NCI-H2107 (cell line): ENCODE measurements at regions not wholly inside any gene's neighbourhood (a gene's known extent, or its start where the extent isn't known, plus 50 kb on each side); places are given as distances from the start of the nearest gene placed in this dataset.
"Not testable (repeated sequence)": the region's sequence is repeated elsewhere in the genome, so short reads cannot be mapped to it uniquely, and the experiment has no call there.

Experiments
- DNase-seq: peaks from one replicate; lab custom pipeline; 2025; lab: John Stamatoyannopoulos, UW

DNA sequence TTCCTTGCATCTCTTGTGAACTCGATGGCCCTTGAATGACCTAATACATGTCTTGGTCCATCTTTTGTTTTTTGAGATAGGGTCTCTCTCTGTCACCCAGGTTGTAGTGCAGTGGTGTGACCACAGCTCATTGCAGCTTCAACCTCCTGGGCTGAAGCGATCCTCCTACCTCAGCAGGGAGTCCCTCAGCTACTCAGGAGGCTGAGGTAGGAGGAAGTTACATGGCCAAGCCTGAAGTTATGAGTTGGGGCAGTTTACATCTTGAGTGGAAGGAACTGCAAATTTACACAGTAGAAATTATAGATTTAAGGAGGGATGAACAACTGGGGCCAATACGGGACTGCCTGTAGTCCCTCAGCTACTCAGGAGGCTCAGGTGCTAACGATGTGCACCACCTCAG lies 97.2 kb upstream of the METTL14 start:
- DNase-seq: no peak

DNA sequence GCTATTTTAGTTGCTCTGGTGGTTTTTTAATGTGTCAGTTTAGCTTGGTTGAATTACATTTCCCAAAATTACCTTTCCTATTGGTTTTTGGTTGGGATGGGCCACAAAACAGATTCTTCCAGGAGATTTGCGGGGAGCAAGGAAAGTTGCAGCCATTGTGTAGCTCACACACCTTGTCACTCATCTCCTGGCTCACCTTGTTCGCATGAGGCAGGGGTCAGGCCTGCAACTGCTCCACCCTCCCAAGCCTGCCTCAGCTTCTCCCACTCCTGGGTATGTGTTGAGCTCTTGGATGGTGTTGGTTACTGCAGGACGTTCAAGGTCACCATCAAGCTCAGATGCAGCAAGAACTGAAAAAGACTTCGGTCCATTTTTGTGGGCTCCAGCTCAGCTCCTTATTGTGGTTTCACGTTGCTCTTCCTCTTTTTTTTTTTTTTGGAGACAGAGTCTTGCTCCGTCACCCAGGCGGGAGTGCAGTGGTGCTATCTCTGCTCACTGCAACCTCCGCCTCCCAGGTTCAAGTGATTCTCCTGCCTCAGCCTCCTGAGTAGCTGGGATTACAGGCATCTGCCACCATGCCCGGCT lies 95.6 kb upstream of the METTL14 start:
- no peak for DNase-seq

GRCh38 chr4:118591339-118592046 lies 93.7 kb upstream of the METTL14 start:
- DNase-seq: peak; percentile 56

DNA sequence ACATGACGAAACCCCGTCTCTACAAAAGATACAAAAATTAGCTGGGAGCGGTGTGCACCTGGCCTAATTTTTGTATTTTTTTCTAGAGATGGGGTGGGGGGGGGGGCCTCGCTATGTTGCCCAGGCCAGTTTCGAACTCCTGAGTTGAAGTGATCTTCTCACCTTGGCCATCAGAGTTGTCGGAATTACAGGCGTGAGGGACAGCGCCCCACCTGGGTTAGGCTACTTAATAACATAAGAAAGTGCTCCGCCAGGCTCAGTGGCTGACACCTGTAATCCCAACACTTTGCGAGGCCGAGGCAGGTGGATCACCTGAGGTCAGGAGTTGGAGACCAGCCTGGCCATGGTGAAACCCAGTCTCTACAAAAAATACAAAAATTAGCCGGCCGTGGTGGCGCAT lies 92.9 kb upstream of the METTL14 start:
- DNase-seq: not testable (repeated sequence)

DNA sequence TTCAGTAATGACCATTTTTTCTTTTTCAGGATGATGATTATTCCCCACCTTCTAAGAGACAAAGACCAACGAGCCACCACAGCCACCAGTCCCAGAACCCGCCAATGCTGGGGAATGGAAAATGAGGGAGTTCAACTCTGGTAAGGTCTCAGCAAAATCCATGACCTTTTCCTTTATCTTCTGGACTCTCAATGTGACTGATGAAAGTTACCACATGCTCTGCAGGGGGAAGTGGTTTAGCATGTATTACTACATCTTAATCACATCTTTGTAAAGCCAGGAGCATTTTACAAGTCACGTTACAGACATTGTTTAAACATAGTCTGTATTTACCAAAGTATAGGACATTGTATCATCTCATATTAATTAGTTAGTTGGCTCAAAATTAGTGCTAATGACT lies 89.3 kb upstream of the METTL14 start:
- DNase-seq: not testable (repeated sequence)

- DNase-seq: not testable (repeated sequence)
Observed at GRCh38 chr4:118625097-118625496, 60.1 kb upstream of the METTL14 start.

- DNase-seq: not testable (repeated sequence)
Observed at GRCh38 chr4:118629697-118630096, 55.5 kb upstream of the METTL14 start.

DNA sequence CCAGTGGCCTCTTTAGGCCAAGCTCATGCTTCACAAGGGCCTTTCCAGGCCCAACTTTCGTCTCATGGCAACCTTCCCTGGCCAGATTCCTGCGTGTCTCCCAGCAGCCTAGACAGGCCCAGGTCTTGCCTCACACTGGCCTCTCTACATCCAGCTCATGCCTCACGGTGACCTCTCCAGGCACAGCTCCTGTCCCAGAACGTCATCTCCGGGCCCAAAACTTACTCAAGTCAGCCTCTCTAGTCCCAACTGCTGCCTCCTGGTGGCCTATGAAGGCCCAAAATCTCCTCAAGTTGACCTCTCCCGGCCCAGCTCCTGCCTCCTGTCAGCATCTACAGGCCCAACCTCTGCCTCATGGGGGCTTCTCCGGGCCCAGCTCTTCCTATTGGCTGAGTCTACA lies 54.3 kb upstream of the METTL14 start:
- not testable (repeated sequence) for DNase-seq

GRCh38 chr4:118631321-118632050 lies 53.7 kb upstream of the METTL14 start:
- not testable (repeated sequence) for DNase-seq

DNA sequence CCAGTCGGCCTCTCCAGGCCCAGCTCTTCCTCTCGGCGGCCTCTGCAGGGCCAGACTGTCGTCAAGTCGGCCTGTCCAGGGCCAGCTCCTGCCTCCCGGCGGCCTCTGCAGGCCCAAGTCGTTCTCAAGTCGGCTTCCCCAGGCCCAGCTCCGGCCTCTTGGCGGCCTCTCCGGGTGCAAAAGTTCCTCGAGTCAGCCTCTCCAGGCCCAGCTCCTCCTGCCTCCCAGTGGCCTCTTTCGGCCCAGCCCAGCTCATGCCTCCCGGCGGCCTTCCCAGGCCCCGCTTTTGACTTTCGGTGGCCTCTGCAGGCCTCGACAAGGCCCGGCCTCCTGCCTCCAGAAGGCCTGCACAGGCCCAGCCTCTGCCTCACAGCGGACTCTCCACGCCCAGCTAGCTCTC lies 51.7 kb upstream of the METTL14 start:
- DNase-seq: not testable (repeated sequence)

DNA sequence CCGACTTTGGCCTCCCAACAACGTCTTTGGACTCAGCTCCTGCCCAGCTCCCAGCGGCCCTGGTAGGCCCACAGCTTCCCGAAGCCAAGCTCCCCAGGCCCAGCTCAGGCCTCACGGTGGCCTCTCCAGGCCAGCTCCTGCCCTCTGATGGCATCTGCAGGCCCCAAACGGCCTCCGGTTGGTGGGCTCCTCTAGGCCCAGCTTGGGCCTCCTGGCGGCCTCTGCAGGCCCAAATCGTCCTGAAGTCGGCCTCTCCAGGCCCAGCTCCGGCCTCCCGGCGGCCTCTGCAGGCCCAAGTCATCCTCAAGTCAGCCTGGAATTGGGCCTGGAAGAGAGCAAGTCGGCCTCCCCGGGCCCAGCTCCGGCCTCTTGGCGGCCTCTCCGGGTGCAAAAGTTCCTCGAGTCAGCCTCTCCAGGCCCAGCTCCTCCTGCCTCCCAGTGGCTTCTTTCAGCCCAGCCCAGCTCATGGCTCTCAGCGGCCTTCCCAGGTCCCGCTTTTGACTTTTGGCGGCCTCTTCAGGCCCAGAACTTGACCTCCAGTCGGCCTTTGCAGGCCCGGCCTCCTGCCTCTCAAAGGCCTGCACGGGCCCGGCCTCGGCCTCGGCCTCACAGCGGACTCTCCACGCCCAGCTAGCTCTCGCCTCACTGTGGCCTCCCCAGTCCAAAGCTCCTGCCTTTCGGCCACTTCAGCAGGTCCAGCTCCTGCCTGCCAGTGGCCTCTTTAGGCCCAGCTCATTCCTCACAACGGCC lies 50.9 kb upstream of the METTL14 start:
- not testable (repeated sequence) for DNase-seq
